OCI-LY3 (cell line): ENCODE measurements at regions not wholly inside any gene's neighbourhood (a gene's known extent, or its start where the extent isn't known, plus 50 kb on each side); places are given as distances from the start of the nearest gene placed in this dataset.

Source experiments
- H2AFZ ChIP-seq: fragments of 200-600, 300-600 bp; shearing (Covaris generic); 2 replicates; pipeline ENCODE4 v1.6.0; 2014; ENCODE audit warnings: antibody characterized with exemption, low read depth, low read length
- H3K27ac ChIP-seq: fragments of 200-600, 300-600 bp; sonication (generic); 2 replicates; pipeline ENCODE4 v1.5.1; 2014; ENCODE audit warnings: mild to moderate bottlenecking, low read length, moderate library complexity, mixed read lengths
- H3K27me3 ChIP-seq: fragments of 200-600, 300-600 bp; sonication (generic); 2 replicates; pipeline ENCODE4 v1.6.1; 2014; ENCODE audit warnings: low read depth, low read length, mixed read lengths
- H3K36me3 ChIP-seq: fragments of 200-600, 300-600 bp; sonication (generic); replicated peaks from 2 replicates; pipeline ENCODE3; 2014; ENCODE audit warnings: low read depth, low read length, mixed read lengths
- H3K4me1 ChIP-seq: fragments of 300-600, 200-600 bp; sonication (generic); 2 replicates; pipeline ENCODE4 v1.6.1; 2014; ENCODE audit warnings: low read length, mixed read lengths
- H3K4me2 ChIP-seq: fragments of 200-600, 300-600 bp; sonication (generic); 2 replicates; pipeline ENCODE4 v1.6.1; 2014; ENCODE audit warnings: low read length, mixed read lengths
- H3K4me3 ChIP-seq: fragments of 300-600, 200-600 bp; sonication (generic); 2 replicates; pipeline ENCODE4 v1.5.1; 2014; ENCODE audit warnings: antibody characterized with exemption, mild to moderate bottlenecking, low read length, moderate library complexity
- H3K79me2 ChIP-seq: fragments of 300-600, 200-600 bp; shearing (Covaris generic); 2 replicates; pipeline ENCODE4 v1.6.1; 2014; ENCODE audit warnings: mild to moderate bottlenecking, low read length, mixed read lengths
- H3K9ac ChIP-seq: fragments of 300-600, 200-600 bp; shearing (Covaris generic); 2 replicates; pipeline ENCODE4 v1.6.0; 2014; ENCODE audit warnings: mild to moderate bottlenecking, low read length, moderate library complexity
- H3K9me3 ChIP-seq: fragments of 200-600, 300-600 bp; shearing (Covaris generic); 2 replicates; pipeline ENCODE4 v1.6.1; 2014; ENCODE audit warnings: low read length, mixed read lengths; ENCODE audit not compliant: insufficient read depth
- H4K20me1 ChIP-seq: fragments of 200-600, 300-600 bp; sonication (generic); 2 replicates; pipeline ENCODE4 v1.6.1; 2016; ENCODE audit warnings: low read length, mixed read lengths; ENCODE audit not compliant: insufficient read depth
- EZH2phosphoT487 ChIP-seq: fragments of 200-600 bp; shearing (Covaris generic); IDR thresholded peaks from 2 replicates; pipeline ENCODE4 v1.6.1; 2018; ENCODE audit warnings: antibody characterized with exemption, mixed run types, low read depth
- TF ChIP-seq, protein P1 (sequence below): fragments of 200-600, 300-600 bp; sonication (generic); IDR thresholded peaks from 2 replicates; pipeline ENCODE4 v1.5.1; 2014; ENCODE audit warnings: antibody characterized with exemption, low read length, low read depth

DNA sequence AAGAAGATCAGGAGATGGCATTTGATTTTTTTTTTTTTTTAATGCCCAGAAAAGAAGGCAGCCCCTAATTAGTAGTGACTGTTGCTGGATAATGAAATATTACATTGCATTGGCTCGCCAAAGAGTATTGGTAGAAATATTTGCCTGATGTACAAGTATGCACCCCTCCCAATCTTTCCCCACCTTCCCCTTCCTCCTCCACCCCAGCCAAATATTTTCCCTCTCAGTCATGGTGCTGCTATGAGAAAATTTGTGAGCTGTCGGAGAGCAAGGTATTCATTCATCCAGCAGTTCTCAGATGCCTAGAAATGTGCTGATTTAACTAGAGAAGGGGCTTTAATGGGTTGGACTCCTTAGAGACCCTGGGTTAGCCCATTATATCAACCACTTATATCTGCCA lies 50.5 kb upstream of the IKBKE start:
- no peaks in the 10 kb centered on the region for H3K79me2 ChIP-seq
- H3K9me3 ChIP-seq, result no peaks in the 10 kb centered on the region
- TF ChIP-seq, protein P1, sequence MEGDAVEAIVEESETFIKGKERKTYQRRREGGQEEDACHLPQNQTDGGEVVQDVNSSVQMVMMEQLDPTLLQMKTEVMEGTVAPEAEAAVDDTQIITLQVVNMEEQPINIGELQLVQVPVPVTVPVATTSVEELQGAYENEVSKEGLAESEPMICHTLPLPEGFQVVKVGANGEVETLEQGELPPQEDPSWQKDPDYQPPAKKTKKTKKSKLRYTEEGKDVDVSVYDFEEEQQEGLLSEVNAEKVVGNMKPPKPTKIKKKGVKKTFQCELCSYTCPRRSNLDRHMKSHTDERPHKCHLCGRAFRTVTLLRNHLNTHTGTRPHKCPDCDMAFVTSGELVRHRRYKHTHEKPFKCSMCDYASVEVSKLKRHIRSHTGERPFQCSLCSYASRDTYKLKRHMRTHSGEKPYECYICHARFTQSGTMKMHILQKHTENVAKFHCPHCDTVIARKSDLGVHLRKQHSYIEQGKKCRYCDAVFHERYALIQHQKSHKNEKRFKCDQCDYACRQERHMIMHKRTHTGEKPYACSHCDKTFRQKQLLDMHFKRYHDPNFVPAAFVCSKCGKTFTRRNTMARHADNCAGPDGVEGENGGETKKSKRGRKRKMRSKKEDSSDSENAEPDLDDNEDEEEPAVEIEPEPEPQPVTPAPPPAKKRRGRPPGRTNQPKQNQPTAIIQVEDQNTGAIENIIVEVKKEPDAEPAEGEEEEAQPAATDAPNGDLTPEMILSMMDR, result no peak
- no peak for TF ChIP-seq EZH2phosphoT487
- no peak overlapping the region for H3K4me3 ChIP-seq
- 0 out of 2 replicates have a peak, but pooled peaks cover 5% of the 10 kb centered on the region for H4K20me1 ChIP-seq
- H2AFZ ChIP-seq, result no peak overlapping the region
- peaks cover 36% of the 10 kb centered on the region for H3K4me1 ChIP-seq
- H3K27me3 ChIP-seq, result no peaks in the 10 kb centered on the region
- no peak overlapping the region for H3K9ac ChIP-seq
- H3K4me2 ChIP-seq, result no peak overlapping the region
- H3K27ac ChIP-seq, result no peak overlapping the region
- H3K36me3 ChIP-seq, result peaks cover 34% of the 10 kb centered on the region

DNA sequence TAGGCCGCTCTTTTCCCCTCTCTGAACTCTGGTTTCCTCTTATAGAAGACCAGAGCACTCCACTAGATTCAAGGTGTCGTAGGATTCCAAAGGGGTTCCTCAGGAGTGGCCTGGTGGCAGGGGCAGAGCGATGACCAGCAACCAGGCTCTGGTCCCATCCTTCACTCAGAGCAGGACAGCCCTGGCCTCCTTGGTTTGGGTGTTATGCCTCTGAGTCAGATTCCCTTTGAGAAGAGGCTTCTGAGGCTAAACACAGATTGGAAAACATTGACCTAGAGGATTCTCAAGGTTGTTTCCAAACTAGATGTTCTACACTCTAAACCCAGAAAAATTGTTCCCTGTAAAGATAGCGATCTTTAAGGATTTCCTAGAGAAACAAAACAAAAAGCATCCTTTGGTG lies 49.8 kb upstream of the IKBKE start:
- Histone ChIP-seq H4K20me1 (0 out of 2 replicates have a peak, but pooled peaks cover 5% of the 10 kb centered on the region), H3K36me3 (peaks cover 34% of the 10 kb centered on the region), H3K79me2 (no peaks in the 10 kb centered on the region), H3K4me1 (peaks cover 29% of the 10 kb centered on the region), H3K9me3 (no peaks in the 10 kb centered on the region), H3K27me3 (no peaks in the 10 kb centered on the region), H2AFZ (no peak overlapping the region), H3K27ac (no peak overlapping the region), H3K4me2 (no peak overlapping the region), H3K9ac (no peak overlapping the region), H3K4me3 (no peak overlapping the region)
- no peak for TF ChIP-seq EZH2phosphoT487
- TF ChIP-seq, protein P1, result no peak
